Skeletal muscle tissue (tissue), 4 donors: ENCODE measurements at regions not wholly inside any gene's neighbourhood (a gene's known extent, or its start where the extent isn't known, plus 50 kb on each side); places are given as distances from the start of the nearest gene placed in this dataset. TPM values are rescaled to one million over a fixed set of nuclear protein-coding genes. Genes with fewer than 3 reads are reported as not detected.

Source experiments
- H3K27ac ChIP-seq: one replicate; pipeline ENCODE4 v1.7.0; 2013; ENCODE audit warnings: mild to moderate bottlenecking, low read depth, low read length, inconsistent platforms
- H3K27me3 ChIP-seq, 3 donors: one replicate each; pipeline ENCODE4 v1.7.0; 2013; ENCODE audit warnings: low read length in 3 of 3; ENCODE audit not compliant: control insufficient read depth in 3 of 3, insufficient read depth in 3 of 3
- H3K36me3 ChIP-seq, 3 donors: one replicate each; pipeline ENCODE4 v1.7.0; 2013; ENCODE audit warnings: low read length in 3 of 3; ENCODE audit not compliant: control insufficient read depth in 3 of 3, insufficient read depth in 3 of 3
- H3K4me1 ChIP-seq, 3 donors: one replicate each; pipeline ENCODE4 v1.7.0; 2013; ENCODE audit warnings: low read length in 3 of 3, mild to moderate bottlenecking in 3 of 3; ENCODE audit not compliant: control insufficient read depth in 3 of 3, insufficient read depth in 3 of 3
- H3K4me3 ChIP-seq, 3 donors: one replicate each; pipeline ENCODE4 v1.7.0; 2013; ENCODE audit warnings: low read length in 3 of 3
- H3K9ac ChIP-seq, 3 donors: one replicate each; pipeline ENCODE4 v1.7.0; 2013; ENCODE audit warnings: low read length in 3 of 3, mild to moderate bottlenecking in 3 of 3, moderate library complexity in 2 of 3, low read depth in 1 of 3
- H3K9me3 ChIP-seq, 3 donors: one replicate each; pipeline ENCODE4 v1.7.0; 2013; ENCODE audit warnings: low read length in 3 of 3; ENCODE audit not compliant: control insufficient read depth in 3 of 3
- small RNA-seq: library from RNA; depleted of rRNA; stranded (forward); fragments of <200 nt; gene quantifications from one replicate; pipeline ENCODE3, GENCODE V24; 2014
- donor health status: Osteomylitis.

DNA sequence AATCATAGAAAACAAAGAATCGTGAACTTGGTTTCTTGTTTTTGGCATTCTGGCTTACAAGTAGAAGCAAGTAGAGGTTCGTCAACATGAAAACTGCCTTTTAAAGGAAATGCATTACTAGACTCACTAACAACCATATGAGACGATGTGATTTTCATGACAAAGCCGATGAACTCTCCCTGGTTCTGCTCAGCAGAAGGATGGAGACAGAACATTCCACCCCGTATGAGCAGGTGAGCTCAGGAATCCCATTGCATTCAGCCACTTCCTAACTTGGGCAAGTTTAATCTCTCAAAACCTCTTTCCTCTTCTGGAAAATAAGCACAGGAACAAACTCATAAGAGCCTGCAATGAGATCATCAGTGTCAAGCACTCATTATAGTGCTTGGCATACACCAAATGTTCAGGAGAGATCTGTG lies 57.4 kb upstream of the SVIL start:
- Histone ChIP-seq H3K36me3 (no peaks in the 10 kb centered on the region), H3K9me3 (no peaks in the 10 kb centered on the region), H3K4me1 (peaks cover 10 to 22% (median 11%) of the 10 kb centered on the region in 3 donors), H3K27ac (peak overlapping the region; percentile 64), H3K27me3 (no peaks in the 10 kb centered on the region), H3K9ac (peak overlapping the region in 2 of 3 donors; percentile 1 to 10), H3K4me3 (no peak overlapping the region)

DNA sequence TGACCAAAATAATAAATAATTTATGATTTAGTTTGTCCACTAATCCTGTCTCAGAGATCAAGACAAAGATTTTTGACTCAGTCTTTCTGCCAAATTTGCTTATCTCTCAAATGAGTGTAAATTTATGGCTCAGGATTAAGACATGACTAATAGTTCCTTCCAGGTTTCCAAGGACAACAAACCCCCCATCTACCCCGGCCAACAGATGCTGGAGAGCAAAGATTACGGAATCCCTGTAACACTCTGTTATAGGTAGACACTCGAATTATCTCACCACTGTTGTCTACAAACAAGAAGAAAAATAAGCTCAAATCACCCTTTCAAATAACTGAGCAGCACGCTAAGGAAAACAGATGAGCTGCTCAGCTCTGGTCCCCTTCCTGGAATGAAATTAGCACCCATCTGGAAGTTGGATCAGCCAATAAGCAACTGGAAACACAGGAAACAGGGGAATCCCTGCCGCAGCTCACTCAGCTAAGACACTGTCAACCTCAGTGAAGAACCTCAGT lies 56.8 kb upstream of the SVIL start:
- peak overlapping the region; percentile 64 for H3K27ac ChIP-seq
- H3K36me3 ChIP-seq, result no peaks in the 10 kb centered on the region
- peaks cover 10 to 22% (median 11%) of the 10 kb centered on the region in 3 donors for H3K4me1 ChIP-seq
- H3K4me3 ChIP-seq, result no peak overlapping the region
- peak overlapping the region in 2 of 3 donors; percentile 1 to 10 for H3K9ac ChIP-seq
- H3K9me3 ChIP-seq, result no peaks in the 10 kb centered on the region
- H3K27me3 ChIP-seq, result no peaks in the 10 kb centered on the region

DNA sequence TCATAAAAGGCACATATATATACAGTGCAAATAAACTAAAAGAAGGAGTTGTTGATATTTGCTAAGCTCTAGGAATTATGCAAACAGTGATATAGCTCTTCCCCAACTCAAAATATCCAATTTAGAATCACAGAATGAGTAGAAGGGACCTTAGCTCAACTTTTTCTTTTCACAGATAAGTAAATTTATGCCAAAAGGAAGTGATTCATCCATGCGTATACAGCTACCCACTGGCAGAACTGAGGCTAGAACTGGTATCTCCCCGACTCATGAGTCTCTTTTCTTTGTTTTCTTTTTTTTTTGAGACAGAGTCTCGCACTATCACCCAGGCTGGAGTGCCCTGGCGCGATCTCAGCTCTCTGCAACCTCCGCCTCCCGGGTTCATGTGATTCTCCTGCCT lies 54.2 kb upstream of the SVIL start:
- peaks cover 10 to 22% (median 11%) of the 10 kb centered on the region in 3 donors for H3K4me1 ChIP-seq
- no peak overlapping the region for H3K9ac ChIP-seq
- H3K4me3 ChIP-seq, result no peak overlapping the region
- H3K27ac ChIP-seq, result no peak overlapping the region
- peaks cover 0 to 18% (median 14%) of the 10 kb centered on the region in 3 donors for H3K36me3 ChIP-seq
- no peaks in the 10 kb centered on the region for H3K9me3 ChIP-seq
- H3K27me3 ChIP-seq, result no peaks in the 10 kb centered on the region

DNA sequence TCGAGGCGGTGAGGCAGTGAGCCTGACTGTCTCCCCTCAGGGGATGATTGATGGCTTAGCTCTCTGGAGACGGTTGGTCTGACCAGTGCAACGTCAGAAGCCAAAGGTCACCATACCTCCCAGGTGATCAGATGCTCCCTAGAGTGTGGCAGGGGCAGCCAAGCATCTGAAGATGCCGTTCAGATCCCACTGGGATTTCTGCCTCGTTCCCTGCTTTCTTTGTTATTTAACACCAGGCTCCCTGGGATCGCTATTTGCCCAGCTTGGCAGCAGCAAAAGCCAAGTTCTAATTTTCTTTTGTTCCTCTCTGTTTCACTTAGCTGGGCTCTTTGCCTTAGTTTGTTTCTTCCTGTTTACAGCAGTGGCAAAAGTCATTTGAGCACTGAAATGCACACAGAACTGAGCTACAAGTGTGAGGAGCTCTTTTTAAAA lies 53.5 kb upstream of the SVIL start:
- H3K27ac ChIP-seq, result no peak overlapping the region
- H3K4me1 ChIP-seq, result peaks cover 10 to 22% (median 11%) of the 10 kb centered on the region in 3 donors
- no peaks in the 10 kb centered on the region for H3K27me3 ChIP-seq
- H3K9ac ChIP-seq, result peak overlapping the region in 1 of 3 donors; percentile 25
- peaks cover 0 to 18% (median 14%) of the 10 kb centered on the region in 3 donors for H3K36me3 ChIP-seq
- H3K4me3 ChIP-seq, result no peak overlapping the region
- no peaks in the 10 kb centered on the region for H3K9me3 ChIP-seq

DNA sequence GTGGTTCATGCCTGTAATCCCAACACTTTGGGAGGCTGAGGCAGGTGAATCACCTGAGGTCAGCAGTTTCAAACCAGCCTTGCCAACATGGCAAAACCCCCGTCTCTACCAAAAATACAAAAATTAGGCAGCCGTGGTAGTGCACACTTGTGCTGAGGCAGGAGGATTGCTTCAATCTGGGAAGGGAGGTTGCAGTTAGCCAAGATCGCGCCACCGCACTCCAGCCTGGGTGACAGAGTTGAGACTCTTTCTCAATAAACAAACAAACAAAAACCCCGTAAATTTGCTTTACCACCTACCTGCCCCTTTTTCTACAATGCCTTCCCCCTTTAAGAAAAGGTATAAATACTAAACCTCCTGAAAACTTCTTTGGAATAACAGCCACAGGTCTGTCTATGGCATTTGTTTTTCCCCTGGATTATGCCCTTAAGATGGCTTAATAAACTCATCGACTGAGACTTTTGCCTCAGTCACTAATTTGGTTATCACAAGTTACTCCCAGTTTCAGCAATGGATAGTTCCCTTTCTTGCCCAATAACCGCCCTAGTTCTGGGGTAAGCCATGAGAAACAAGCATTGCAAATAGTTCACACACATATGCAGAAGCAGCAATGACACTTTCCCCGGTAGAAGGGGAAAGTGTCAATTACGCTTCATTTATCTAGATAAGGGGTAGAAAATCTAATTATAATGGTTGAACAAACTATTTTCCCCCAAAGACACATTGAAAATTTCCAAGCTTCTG lies 52.8 kb upstream of the SVIL start:
- Histone ChIP-seq H3K9ac (no peak overlapping the region), H3K27me3 (no peaks in the 10 kb centered on the region), H3K27ac (no peak overlapping the region), H3K9me3 (no peaks in the 10 kb centered on the region), H3K36me3 (peaks cover 0 to 18% (median 14%) of the 10 kb centered on the region in 3 donors), H3K4me1 (peaks cover 10 to 22% (median 11%) of the 10 kb centered on the region in 3 donors), H3K4me3 (no peak overlapping the region)

DNA sequence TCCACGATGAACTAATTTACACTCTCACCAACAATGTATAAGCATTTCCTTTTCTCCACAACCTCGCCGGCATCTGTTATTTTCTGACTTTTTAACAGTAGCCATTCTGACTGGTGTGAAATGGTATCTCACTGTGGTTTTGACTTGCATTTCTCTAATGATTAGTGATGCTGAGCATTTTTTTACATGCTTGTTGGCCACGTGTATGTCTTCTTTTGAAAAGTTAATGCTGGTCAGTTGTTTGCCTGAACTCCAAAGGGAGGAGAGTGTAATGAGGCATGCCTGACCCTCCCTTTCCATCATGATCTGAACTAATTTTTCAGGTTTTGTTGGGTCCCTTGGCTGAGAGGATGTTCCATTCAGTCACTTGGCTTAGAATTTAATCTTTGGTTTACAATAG lies 50.7 kb upstream of the SVIL start:
- Histone ChIP-seq H3K4me3 (no peak overlapping the region), H3K27ac (no peak overlapping the region), H3K27me3 (no peaks in the 10 kb centered on the region), H3K9me3 (no peaks in the 10 kb centered on the region), H3K36me3 (peaks cover 0 to 23% (median 14%) of the 10 kb centered on the region in 3 donors), H3K9ac (no peak overlapping the region), H3K4me1 (peaks cover 11 to 29% (median 13%) of the 10 kb centered on the region in 3 donors)

Small RNAs in the stretch of these regions (small RNA-seq; reads per million reads assigned to genes)
- gene CKS1BP2 (not detected), gene RNU6-908P (not detected)
